ENCODE measurements at regions not wholly inside any gene's neighbourhood (a gene's known extent, or its start where the extent isn't known, plus 50 kb on each side); places are given as distances from the start of the nearest gene placed in this dataset.
"Not testable (repeated sequence)": the region's sequence is repeated elsewhere in the genome, so short reads cannot be mapped to it uniquely, and the experiment has no call there.

- not testable (repeated sequence) for TF ChIP-seq CTCF, POLR2A (IDR thresholded peaks at IDR 0.05)
Observed at GRCh38 chr3:73152571-73152970, 91.1 kb downstream of the EBLN2 start.
